ENCODE measurements at regions not wholly inside any gene's neighbourhood (a gene's known extent, or its start where the extent isn't known, plus 50 kb on each side); places are given as distances from the start of the nearest gene placed in this dataset.

DNA sequence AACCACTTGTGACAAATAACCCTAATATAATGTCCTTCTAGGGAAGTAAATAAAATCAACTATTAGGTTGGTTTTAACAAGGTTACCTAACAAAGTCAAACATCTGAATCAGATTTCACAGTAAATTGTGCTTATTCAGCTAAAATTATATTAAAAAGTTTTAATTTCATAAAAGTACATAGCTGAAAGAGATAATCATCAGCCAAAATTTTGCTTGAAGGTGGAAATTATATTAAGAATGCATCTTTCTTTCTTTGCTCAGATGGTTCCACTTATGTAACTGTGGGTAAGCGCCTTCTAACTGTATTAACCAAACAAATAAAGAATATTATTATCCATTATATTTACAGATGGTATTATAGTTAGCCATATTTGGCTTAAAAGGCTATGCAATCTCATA, 2840.3 kb upstream of the PCDH20 start:
- Histone ChIP-seq H4K20me1 (ENCODE audit: control insufficient read depth, insufficient read depth) (no peaks in the 10 kb centered on the region), H3K27ac (ENCODE audit: control insufficient read depth, insufficient read depth) (no peak overlapping the region), H3K9ac (ENCODE audit: control insufficient read depth, insufficient read depth, low read length) (no peak overlapping the region), H3K36me3 (ENCODE audit: control insufficient read depth in 2 of 2, insufficient read depth in 2 of 2, low read length in 1 of 2) (no peaks in the 10 kb centered on the region), H3K79me2 (ENCODE audit: control insufficient read depth, insufficient read depth, low read length) (no peaks in the 10 kb centered on the region), H3K4me2 (ENCODE audit: control insufficient read depth, insufficient read depth) (no peak overlapping the region), H3K4me3 (no peak overlapping the region), H2AFZ (ENCODE audit: control insufficient read depth, low read depth, low read length) (no peak overlapping the region), H3K9me3 (replicated peaks; ENCODE audit: control insufficient read depth, insufficient read depth, low read length) (no peaks in the 10 kb centered on the region), H3K4me1 (ENCODE audit: control insufficient read depth, insufficient read depth, low read length) (no peaks in the 10 kb centered on the region), H3K27me3 (replicated peaks in 1 of 2; ENCODE audit: control insufficient read depth in 2 of 2, insufficient read depth in 2 of 2, low read length in 1 of 2) (no peaks in the 10 kb centered on the region)
- ChIA-PET POLR2A (no interaction called here), SMC1A (ENCODE audit: uncharacterized antibody, unreplicated experiment) (no interaction called here), CTCF (interaction anchor here (1.6 kb wide), 1 partner anchor 36 kb away, joined by 4 read pairs; no protein-coding TSS in a partner anchor), RAD21 (ENCODE audit: unreplicated experiment) (no interaction called here)
- in situ Hi-C loops (cut with MboI), result no loop called here
- FAIRE-seq (no peak), ATAC-seq (no peak), DNase-seq (ENCODE audit: low read depth, low spot score) (no peak)
- intact Hi-C loops (cut with micrococcal nuclease; ENCODE audit: unreplicated experiment), result no loop called here
- no peak for TF ChIP-seq NFIC (IDR thresholded peaks at IDR 0.05; ENCODE audit: low read depth, low read length)
- no peak for TF ChIP-seq RBBP5 (conservative IDR thresholded peaks at IDR 0.05)
- no peak for TF ChIP-seq HCFC1 (IDR thresholded peaks at IDR 0.05; ENCODE audit: low read length)
- TF ChIP-seq, protein P1, sequence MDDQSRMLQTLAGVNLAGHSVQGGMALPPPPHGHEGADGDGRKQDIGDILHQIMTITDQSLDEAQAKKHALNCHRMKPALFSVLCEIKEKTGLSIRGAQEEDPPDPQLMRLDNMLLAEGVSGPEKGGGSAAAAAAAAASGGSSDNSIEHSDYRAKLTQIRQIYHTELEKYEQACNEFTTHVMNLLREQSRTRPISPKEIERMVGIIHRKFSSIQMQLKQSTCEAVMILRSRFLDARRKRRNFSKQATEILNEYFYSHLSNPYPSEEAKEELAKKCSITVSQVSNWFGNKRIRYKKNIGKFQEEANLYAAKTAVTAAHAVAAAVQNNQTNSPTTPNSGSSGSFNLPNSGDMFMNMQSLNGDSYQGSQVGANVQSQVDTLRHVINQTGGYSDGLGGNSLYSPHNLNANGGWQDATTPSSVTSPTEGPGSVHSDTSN (IDR thresholded peaks at IDR 0.05; ENCODE audit: insufficient replicate concordance, low read depth, low read length), result no peak
- TF ChIP-seq, protein P2, sequence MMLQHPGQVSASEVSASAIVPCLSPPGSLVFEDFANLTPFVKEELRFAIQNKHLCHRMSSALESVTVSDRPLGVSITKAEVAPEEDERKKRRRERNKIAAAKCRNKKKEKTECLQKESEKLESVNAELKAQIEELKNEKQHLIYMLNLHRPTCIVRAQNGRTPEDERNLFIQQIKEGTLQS (IDR thresholded peaks at IDR 0.05; ENCODE audit: borderline replicate concordance, extremely low read depth, low read depth, low read length), result no peak
- TF ChIP-seq TCF7 (IDR thresholded peaks at IDR 0.05; ENCODE audit: borderline replicate concordance), result no peak
- TF ChIP-seq, protein P3, sequence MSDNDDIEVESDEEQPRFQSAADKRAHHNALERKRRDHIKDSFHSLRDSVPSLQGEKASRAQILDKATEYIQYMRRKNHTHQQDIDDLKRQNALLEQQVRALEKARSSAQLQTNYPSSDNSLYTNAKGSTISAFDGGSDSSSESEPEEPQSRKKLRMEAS (IDR thresholded peaks at IDR 0.05; ENCODE audit: low read depth, low read length), result no peak
- TF ChIP-seq KAT2A (conservative IDR thresholded peaks at IDR 0.05; ENCODE audit: control insufficient read depth, low read depth, low read length), result no peak
- TF ChIP-seq MEF2A (IDR thresholded peaks at IDR 0.05; ENCODE audit: insufficient read depth, low read depth, low read length), result no peak
- TF ChIP-seq, protein P4, sequence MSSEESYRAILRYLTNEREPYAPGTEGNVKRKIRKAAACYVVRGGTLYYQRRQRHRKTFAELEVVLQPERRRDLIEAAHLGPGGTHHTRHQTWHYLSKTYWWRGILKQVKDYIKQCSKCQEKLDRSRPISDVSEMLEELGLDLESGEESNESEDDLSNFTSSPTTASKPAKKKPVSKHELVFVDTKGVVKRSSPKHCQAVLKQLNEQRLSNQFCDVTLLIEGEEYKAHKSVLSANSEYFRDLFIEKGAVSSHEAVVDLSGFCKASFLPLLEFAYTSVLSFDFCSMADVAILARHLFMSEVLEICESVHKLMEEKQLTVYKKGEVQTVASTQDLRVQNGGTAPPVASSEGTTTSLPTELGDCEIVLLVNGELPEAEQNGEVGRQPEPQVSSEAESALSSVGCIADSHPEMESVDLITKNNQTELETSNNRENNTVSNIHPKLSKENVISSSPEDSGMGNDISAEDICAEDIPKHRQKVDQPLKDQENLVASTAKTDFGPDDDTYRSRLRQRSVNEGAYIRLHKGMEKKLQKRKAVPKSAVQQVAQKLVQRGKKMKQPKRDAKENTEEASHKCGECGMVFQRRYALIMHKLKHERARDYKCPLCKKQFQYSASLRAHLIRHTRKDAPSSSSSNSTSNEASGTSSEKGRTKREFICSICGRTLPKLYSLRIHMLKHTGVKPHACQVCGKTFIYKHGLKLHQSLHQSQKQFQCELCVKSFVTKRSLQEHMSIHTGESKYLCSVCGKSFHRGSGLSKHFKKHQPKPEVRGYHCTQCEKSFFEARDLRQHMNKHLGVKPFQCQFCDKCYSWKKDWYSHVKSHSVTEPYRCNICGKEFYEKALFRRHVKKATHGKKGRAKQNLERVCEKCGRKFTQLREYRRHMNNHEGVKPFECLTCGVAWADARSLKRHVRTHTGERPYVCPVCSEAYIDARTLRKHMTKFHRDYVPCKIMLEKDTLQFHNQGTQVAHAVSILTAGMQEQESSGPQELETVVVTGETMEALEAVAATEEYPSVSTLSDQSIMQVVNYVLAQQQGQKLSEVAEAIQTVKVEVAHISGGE (CRISPR knock-in tag; IDR thresholded peaks at IDR 0.05), result no peak
- no peak for TF ChIP-seq SMARCA5 (IDR thresholded peaks at IDR 0.05)
- no peak for TF ChIP-seq CHD4 (IDR thresholded peaks at IDR 0.05)
- TF ChIP-seq, protein P5, sequence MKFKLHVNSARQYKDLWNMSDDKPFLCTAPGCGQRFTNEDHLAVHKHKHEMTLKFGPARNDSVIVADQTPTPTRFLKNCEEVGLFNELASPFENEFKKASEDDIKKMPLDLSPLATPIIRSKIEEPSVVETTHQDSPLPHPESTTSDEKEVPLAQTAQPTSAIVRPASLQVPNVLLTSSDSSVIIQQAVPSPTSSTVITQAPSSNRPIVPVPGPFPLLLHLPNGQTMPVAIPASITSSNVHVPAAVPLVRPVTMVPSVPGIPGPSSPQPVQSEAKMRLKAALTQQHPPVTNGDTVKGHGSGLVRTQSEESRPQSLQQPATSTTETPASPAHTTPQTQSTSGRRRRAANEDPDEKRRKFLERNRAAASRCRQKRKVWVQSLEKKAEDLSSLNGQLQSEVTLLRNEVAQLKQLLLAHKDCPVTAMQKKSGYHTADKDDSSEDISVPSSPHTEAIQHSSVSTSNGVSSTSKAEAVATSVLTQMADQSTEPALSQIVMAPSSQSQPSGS (IDR thresholded peaks at IDR 0.05; ENCODE audit: low read length), result no peak
- no peak for TF ChIP-seq SUPT20H (IDR thresholded peaks at IDR 0.05; ENCODE audit: borderline replicate concordance, control insufficient read depth, low read depth, low read length)
- no peak for TF ChIP-seq CHD1 (IDR thresholded peaks at IDR 0.05; ENCODE audit: low read depth, low read length)
- no peak for TF ChIP-seq ASH2L (IDR thresholded peaks at IDR 0.05; ENCODE audit: borderline replicate concordance, low read depth)
- TF ChIP-seq, protein P6, sequence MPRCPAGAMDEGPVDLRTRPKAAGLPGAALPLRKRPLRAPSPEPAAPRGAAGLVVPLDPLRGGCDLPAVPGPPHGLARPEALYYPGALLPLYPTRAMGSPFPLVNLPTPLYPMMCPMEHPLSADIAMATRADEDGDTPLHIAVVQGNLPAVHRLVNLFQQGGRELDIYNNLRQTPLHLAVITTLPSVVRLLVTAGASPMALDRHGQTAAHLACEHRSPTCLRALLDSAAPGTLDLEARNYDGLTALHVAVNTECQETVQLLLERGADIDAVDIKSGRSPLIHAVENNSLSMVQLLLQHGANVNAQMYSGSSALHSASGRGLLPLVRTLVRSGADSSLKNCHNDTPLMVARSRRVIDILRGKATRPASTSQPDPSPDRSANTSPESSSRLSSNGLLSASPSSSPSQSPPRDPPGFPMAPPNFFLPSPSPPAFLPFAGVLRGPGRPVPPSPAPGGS (IDR thresholded peaks at IDR 0.05; ENCODE audit: borderline replicate concordance, insufficient read depth, low read depth, low read length, poor library complexity, severe bottlenecking), result no peak
- BruUV-seq (replicated peaks), result no TSS peak
- 0% methylated on average over 1 of the region's 1 CpG for WGBS (ENCODE audit: insufficient coverage, insufficient replicate concordance, low lambda C conversion rate, missing lambda C conversion rate)
